ENCODE measurements at regions not wholly inside any gene's neighbourhood (a gene's known extent, or its start where the extent isn't known, plus 50 kb on each side); places are given as distances from the start of the nearest gene placed in this dataset.

DNA sequence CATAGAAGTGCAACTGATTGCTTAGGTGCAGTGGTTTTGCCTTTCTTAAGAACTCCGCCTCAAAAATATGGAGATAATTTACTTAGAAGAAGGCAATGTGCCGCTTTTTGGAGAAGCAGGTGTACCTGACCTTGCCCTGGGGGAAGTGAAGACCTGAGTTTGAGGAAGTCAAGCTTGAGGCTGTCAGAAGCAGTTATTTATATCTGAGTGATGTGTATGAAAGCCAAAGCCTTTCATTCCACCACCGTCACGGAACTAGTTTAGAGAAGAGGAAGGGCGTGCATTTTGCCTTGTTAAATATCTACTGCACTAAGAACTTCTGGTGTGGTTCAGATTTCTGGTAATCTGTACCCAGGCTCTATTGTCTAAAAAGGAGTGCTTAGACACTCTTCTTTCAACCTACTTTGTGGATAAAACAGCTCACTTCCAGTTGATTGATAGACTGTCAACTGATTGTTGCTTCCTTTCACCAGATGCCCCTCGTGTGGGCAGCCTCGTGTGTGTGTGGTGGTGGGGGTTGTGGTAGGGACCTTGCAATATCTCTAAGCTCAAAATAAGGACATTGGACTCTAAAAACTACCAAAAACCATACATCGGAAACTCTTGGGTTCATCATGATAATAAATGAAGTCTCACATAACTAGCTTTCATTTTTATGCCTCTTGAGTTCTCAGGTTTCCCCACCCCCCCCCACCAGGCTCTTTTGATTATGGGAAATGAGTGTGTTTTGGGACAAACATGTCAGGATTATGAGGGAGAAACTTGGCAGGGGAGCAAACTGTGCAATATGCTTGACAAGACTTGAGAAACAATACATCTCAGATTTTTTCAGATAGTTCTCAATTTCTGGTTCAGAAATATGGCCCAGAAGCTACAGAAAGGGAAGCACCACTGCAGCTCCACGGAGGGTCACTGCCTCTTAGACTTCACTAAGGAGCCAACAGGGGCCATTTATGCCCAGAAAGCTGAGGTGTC lies 78.6 kb downstream of the ARF6 start:
- no peak for DNase-seq

DNA sequence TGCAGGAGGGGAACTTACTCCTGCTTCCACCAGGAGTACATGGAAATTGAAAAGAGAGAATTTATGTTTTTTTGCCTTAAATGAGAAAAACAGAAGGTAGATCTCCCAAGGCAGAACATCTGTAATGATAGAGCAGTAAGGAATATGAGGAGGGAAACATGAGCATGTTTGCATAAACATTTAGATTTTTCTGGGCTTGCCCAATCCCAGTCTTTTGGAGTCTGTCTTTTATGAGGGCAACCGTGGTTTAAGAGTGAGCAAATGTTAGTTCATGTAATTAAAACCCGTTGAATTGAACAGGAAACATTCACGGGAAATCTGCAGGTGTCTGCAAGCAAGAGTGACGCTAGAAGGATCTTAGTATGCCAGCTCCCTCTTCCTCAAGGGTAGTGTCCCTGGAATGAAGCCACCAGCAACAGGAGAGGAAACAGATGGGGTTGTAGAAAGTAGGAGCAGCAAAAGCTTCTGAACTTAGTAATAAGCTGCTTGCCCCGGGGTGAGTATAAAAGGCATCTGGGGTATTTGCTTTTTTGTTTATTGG lies 79.3 kb downstream of the ARF6 start:
- DNase-seq = no peak

DNA sequence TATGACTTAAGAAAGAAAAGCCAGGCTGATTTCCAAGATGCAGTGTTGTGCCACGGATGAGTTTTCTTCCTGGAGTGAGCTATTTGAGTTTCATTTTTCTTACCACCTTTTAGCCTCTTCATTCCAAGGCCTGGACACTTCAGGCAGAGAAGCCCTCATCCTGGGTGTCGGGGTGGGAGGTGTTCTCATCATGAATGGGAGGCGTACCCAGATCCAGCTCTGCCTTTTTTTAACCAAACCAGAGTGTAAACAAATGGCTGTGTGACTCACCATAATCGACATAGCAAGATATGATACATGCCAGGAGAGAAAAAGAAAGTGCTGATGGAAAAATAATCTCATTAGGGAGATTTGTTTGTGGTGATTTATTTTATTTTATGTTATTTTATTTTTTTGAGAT lies 79.9 kb downstream of the ARF6 start:
- no peak for DNase-seq

DNA sequence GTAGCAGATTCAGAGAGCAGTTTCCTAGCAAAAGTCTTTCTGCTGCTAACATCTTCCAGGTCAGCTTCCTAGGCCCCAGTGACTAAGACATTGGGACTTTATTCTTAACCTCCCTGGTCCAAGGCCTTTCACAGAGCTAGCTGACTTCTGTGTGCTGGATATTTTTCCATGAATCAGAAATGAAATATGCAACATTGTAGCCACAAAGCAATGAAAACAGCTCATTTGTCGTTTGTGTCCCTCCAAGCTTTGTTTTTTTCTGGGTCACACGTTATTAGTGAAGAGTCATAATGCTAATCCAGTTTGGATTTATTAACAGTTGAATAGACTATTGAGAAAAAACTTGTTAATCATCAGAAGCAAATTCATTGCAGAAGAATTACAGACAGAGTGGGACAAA lies 82.4 kb downstream of the ARF6 start:
- DNase-seq = no peak

DNA sequence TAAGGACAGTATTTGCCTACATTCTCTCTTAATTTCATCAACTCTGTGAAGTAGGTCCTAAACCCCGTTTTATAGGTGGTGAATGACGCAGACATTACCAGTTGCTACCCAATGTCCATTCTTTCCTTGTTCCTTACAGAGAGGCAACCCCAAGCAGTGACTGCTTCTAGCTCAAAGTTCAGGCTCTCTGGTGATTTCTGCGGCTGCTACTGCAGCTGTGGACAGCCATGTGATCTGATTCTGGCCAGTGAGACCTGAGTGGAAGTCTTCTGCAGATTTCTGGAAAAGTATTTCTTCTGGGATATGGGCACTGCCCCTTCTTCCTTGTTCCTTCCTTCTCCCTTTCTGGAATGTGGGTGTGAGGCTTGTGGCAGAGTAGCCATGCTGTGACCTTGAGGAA lies 82.9 kb downstream of the ARF6 start:
- DNase-seq = no peak

DNA sequence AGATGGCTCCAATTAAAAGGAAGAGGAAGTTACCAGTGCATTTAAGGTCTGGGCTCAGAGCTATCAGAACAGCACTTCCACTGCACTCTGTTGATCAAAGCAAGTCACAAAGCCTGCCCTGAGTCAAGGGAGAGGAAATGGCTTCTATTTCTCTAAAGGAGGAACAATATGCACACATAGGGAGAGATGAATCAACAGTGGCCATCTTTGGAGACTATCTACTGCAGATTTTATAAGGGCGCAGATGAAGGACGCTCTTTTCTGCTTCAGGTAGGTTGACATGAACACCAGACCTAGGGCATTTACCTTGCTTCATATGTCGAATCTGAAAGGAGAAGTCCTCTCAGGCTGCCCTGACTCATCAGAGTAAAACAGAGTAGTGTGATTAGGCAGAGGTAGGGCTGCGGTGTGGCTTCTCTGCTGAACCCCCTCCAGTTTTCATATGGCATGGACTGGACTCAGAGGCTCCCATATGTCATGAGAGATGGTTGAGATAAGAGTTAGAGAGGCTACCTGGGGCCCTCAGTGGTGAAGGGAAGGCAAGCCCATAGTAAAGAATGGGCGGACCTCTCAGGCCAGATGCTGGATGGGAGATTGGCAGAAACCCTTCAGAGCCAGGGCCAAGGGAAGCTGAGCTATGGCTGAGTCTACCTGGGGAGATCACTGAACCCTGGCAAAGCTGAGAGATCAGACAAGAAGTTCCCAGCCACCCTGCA lies 84.4 kb downstream of the ARF6 start:
- no peak for DNase-seq

DNA sequence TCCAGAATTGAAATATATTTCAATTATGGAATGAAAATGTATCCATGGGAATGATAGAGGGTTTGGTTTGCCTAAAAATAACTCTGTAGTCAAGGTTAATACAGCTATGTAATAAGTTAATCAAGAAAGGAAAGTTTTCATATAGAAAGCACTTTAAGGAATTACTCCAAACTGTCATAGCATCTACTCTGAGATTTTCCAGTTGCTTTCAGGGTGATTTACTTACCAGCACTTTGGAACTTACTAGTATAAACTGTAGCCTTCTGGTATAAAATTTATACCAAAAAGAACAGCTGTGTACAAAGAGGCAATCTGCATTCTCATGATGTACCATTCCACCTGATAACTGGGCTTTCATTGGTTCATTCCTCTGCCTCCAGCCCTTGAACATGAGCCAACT lies 87.1 kb downstream of the ARF6 start:
- no peak for DNase-seq

DNA sequence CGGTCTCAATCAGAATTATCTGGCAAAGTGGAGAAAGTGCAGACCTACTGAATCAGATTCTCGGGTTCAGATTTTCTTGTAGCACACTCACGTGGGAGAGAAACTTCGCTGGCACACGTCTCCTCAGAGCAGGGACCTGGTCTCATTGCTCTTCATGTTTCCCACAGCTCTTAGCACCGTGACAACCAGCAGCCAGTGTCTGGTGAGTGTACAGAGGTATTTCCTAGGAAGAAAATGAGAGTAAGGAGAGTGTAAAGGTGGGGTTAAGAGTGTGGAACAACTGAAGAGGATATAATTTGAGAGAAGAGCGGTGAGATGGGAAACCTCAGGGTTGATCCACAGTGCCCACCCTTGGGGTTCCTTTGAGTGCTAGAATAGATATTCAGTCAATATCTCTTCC lies 89.2 kb downstream of the ARF6 start:
- no peak for DNase-seq

DNA sequence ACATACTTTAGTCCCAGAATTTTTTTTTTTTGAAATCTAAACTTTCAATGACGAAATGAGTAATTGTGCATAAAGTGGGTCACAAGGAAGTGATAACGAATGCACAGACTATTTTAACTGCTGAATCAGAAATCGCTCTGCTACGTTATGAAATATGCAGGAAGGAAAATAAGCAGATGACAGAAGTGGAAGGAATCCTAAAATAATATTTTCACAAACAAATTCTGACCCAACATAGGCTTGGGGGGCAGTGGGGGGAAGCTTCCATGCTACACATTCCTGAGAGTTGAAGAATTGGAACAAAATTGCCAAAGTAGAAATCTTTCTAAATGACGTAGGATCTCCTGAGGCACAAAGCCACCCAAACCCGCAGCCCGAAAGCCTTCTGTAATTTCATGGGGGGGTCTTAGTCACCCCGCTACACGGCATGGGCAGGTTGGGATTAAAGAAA lies 89.6 kb downstream of the ARF6 start:
- no peak for DNase-seq

DNA sequence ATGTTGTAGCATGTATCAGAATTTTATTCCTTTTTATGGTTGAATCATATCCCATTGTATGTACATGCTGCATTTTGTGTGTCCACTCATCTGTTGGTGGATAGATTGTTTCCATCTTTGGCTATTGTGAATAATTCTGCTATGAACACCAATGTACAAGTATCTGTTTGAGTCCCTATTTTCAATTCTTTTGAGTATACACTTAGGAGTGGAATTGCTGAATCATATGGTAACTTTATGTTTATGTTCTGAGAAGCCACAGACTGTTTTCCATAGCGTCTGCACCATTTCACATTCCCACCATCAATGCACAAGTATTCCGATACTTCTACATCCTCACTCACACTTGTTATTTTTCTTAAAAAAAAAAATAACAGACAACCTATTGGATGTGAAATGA lies 91.5 kb downstream of the ARF6 start:
- DNase-seq = no peak

DNA sequence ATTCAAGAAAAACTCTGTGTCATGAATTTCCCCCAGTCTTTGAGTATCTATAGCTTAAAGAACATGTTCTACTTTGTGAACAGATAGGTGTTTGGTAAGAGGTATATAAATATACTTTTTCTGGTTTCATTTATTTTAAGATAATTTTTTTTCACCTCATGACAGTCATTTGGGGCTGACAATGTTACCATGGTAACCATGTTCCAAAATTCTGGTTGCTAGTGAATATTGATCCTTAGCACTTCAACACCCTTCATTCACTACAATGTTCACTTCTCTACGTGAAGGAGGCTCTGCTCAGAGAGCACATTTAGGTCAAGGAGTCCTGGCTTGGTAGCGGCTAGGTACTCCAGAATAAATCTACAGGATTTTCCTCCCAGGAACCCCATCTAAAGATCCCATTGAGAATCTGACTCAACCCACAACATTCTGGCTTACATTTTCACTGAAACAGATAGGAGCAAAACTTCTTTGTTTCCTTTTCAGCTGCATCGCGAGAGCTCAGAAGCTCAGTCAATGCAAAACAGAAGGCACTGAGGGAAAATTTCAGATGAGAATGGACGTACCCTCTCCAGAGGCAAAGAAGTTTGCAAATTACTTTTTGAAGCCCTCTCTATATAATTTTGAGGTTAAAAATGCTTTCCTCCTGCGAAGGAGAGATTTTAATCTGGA lies 93.6 kb downstream of the ARF6 start:
- DNase-seq = no peak

DNA sequence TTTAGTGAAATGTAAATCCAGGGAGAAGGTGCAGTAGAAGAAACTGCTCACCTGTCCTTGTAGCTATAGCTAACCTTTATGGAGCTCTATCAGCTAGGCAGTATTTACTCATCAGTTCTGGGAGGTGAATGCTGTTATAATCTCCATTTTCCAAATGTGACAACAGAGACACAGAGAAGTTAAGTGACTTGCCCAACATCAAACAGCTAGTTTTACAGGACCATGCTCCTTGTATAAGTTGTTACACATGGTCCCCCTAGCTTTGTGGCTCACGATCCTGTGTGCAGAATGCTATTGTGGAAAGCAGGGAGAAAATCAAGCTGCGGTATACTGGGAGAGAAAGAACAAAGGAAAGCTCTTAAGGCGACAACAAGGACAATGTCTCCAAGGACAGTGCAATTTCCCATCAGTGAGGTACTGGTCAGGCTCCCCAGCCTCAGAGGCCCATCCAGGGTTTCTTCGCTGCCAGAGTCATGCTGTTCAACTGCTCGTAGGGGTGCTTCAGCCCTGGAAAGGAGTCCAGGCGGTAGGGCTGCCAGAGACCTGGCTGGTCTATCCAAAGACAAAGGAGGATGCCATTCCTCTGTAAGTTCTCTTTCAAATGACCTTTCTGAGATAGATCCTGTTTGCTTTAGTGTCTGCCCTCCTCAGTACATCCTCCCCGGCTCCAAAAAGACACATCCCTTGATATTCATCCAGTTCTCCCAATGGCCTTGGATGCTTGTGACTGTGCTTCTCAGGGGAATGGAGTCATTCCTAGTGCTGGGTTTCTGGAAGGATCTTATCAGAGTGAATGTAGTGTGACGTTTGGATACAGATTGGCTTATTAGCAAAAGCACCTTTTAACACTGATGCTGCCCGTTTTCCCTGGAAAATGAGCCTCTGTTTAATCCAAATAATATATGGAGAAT lies 95.5 kb downstream of the ARF6 start:
- DNase-seq = no peak

DNA sequence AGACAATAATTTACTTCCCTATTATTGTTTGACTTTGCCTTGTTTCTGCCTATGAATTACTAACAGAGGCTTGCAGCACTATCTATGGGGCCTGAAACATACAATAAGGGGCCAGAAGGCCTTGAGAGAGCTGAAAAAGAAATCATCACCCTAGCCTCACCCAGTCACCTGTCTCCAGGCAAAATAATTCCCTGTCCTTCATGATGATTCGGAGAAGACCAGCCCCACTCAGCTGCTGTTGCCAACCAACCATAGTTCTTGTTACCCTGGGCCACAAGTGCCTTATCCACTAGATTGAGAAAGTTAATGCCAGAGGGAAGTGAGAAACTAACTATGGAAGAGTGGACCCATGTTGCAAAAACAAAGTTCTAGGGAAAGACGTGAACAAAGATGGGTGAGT lies 97.1 kb downstream of the ARF6 start:
- DNase-seq = no peak

DNA sequence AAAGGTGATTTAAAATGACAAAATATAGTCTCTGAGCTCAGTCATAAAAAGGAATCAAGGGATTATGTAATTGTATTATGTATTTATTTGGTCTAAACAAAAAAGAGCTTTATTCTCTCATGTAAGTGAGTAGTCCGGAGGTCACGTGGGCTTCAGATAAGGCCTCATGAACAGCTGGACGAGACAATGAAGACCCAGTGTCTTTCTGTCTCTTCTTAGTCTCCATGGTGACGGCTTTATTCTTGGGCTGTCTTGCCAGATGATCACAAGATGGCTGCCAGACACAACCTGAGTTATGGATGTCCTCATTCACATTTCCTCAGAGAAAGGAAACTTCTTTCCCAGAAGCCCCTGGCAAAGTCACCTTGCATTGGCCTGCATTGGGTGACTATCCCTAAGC lies 98.6 kb downstream of the ARF6 start:
- DNase-seq = no peak

DNA sequence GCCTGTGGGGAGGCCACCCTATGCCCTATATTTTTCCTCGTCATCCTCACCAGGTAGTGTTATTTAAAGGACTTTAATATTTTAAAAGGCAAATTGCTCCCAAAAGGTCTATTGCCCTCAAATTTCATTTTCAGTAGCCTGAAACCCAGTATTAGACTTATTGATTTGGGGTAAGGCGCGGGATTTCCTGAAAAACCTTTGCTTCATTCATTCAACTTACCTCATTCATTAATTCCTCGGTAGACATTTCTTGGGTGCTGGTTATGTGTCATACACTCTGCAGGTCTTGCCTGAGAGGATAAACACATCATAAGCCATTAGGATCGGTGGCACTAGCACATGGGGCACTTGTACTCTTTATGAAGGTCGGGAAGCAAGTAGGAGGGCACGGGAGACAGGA lies 99.2 kb downstream of the ARF6 start:
- no peak for DNase-seq

DNA sequence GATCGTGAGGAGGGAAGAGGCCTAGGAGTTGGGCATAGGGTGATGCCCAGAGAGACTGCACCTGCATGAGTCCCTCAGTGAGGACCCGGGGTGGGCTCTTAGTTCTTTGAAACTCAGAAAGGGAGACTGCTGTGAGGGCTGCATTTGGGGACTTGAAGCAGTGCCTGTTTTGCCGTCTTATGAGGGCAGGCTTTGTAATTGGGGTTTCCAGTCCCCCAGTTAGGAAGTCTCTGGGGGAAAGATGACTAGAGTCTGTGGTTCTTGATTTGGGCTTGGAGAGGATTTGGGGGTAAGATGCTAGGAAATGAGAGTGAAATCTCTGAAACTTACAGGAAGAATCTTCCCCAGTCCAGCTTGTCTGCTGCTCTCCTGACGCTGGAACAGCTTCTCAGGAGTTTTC lies 99.6 kb downstream of the ARF6 start:
- no peak for DNase-seq

DNA sequence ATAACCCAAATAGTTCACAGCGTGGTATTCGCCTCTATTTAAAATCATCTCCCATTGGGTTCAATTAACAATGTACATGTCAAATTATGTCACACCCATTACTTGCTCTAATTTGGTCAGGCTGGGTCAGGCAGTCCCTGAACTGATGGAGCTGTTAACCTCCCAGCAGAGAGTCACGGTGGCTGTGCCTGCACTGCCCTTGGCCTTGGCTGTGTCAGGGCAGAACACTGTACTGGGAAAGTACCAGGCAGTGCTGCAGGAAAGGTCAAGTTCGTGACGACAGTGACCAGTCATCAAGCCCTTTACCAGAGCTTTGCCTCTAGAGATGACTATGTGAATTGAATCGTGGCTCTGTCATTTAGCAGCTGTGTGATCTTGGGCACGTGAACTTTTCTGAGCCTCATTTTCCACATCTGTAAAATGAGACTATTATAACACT lies 100.0 kb downstream of the ARF6 start:
- DNase-seq = no peak

DNA sequence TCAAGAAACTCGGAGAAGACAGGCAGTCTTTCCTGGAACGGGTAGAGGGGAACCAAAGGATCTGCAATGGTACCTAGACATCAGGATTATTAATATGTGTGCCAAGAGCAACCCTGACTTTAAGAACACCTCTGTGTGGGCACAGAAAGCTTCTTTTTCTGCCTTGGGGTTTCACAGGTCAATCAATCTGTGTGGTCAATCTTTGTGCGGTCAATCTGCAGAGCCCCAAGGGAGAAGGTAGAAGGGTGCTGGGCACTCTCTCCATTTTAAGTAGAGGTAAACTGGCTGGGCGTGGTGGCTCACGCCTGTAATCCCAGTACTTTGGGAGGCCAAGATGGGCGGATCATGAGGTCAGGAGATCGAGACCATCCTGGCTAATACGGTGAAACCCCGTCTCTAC lies 100.7 kb downstream of the ARF6 start:
- no peak for DNase-seq

DNA sequence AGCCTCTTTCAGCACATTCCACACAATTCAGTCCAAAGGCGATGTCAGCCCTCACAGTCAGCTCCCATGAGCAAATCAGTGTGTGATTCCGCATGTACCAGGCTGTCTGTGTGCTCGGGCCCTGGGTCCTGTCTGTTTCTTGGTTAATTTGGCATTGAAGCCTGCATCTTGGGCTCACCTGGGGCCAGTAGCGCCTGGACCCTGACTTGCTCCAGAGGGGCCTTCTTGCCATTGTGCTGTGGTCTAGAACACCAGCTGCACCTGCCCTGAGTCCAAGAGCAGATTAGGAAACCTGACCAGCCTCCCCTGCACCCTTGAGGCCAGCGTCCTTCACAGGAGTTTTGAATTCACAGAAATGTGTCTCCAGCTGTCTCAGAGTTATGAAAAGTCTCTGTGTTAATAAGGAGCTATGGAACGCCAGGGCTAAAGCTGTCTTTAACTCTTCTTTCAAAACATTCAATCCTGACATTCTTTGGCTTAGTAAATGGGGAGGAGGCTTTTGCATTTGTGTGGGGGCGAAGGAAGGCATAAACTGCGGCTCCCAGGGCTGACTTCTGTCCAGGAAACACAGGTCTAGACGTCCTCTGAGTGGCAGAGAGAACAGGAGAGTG lies 102.2 kb downstream of the ARF6 start:
- DNase-seq = no peak

DNA sequence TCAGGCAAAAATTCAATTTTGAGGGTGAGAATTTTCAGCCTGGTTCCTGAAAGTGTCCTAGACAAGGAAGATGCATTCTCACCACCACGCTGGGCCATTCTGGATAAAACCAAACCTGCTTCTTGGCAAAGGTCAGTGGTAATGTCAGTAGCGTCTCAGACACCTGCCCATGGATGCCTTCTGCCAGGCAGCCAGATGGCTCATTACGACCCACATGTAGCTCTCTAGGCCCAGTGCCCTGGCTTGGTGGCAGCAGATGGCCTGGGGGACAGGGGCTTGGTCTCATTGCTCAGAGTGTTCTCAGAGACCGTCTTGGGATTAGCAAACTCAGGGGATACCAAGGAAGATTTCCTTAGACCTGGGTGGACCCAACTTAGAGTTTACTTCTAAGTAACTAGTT lies 105.1 kb downstream of the ARF6 start:
- no peak for DNase-seq

DNA sequence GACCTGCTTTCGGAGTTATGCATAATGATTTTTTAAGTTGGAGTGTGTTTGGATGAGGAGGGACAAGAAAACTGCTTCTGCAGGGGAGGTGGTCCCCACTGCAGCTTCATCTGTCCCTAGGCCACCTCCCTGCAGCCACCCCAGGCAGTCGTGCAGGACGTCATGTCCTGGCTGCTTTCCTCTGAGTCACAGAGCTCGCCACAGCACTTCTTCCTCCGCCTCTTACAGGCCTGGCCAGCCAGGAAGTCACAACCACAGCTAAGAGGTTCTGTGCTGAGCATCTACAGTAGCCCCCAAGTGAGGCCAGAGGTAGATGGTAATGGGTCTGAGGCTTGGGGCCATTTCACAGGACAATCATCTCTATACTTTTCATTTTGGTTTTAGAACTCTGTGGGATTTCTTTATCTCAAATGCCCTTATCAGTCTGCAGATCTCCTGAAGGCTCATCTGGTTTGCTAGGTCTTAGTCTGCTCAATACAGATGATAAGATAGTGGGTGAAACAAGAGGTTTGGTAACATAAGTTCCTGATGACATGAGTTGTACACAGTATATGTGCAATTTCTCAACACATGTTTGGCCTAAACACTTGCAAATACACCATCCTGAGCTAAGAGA lies 106.4 kb downstream of the ARF6 start:
- peak; percentile 5 for DNase-seq
